B cell (primary cell): ENCODE measurements at regions not wholly inside any gene's neighbourhood (a gene's known extent, or its start where the extent isn't known, plus 50 kb on each side); places are given as distances from the start of the nearest gene placed in this dataset.

Experiments used
- ATAC-seq: fragments of 200-7000 bp; cut with Tn5 transposase; one replicate; pipeline ENCODE4 v1.10.0; 2021; ENCODE audit warnings: low read depth, mild to moderate bottlenecking, moderate number of reproducible peaks, moderate library complexity
- CTCF ChIA-PET: fragments of 350-600 bp; sonication (Branson Sonifier 250); formaldehyde crosslinking; loops from one replicate; lab custom pipeline; 2021; ENCODE audit warnings: antibody characterized with exemption, inconsistent platforms; lab: Charles Lee
- POLR2A ChIA-PET: fragments of 350-600 bp; sonication (Branson Sonifier 250); formaldehyde crosslinking; loops from one replicate; lab custom pipeline; 2021; ENCODE audit warnings: antibody characterized with exemption; lab: Charles Lee
- DNase-seq: peaks from one replicate; pipeline ENCODE4 v3.0.0; 2013
- H2AFZ ChIP-seq: 2 replicates; pipeline ENCODE4 v1.6.1; 2012; ENCODE audit warnings: mild to moderate bottlenecking, low read depth, low read length; ENCODE audit not compliant: insufficient read depth, poor library complexity, severe bottlenecking
- H3K27ac ChIP-seq, 2 donors: 1 replicate in 1 of 2; 2 replicates in 1 of 2; pipeline ENCODE4 v1.5.1; 2012 to 2013; ENCODE audit warnings: low read length in 2 of 2, mild to moderate bottlenecking in 2 of 2, moderate library complexity in 1 of 2
- H3K27me3 ChIP-seq, 4 experiments: fragments of 200-600 bp in 1 of 4; sonication (generic) in 1 of 4; replicated peaks in 1 of 4; 1 replicate in 2 of 4; 2 replicates in 2 of 4; pipeline versions ENCODE4 v1.6.1 to v1.7.0; 2013 to 2016; ENCODE audit warnings: low read length in 3 of 4, mild to moderate bottlenecking in 2 of 4, mixed read lengths in 1 of 4, moderate library complexity in 1 of 4; ENCODE audit not compliant: insufficient read depth in 4 of 4, control insufficient read depth in 3 of 4; ENCODE audit errors: control extremely low read depth in 1 of 4
- H3K36me3 ChIP-seq, 2 experiments: replicated peaks in 1 of 2; 1 replicate in 1 of 2; 2 replicates in 1 of 2; pipeline versions ENCODE4 v1.6.1 to v1.7.1; 2013; ENCODE audit warnings: low read length in 1 of 2; ENCODE audit not compliant: insufficient read depth in 2 of 2, control insufficient read depth in 1 of 2; ENCODE audit errors: control extremely low read depth in 1 of 2, extremely low read depth in 1 of 2
- H3K4me1 ChIP-seq, 2 donors: fragments of 200-600 bp in 1 of 2; sonication (generic) in 1 of 2; 1 replicate in 1 of 2; 2 replicates in 1 of 2; pipeline versions ENCODE4 v1.5.1 to v1.6.1; 2013 to 2017; ENCODE audit warnings: low read length in 2 of 2; ENCODE audit not compliant: control insufficient read depth in 2 of 2, insufficient read depth in 2 of 2
- H3K4me2 ChIP-seq: replicated peaks from 2 replicates; pipeline ENCODE3; 2012; ENCODE audit warnings: mild to moderate bottlenecking, low read depth, low read length; ENCODE audit not compliant: poor library complexity, severe bottlenecking
- H3K4me3 ChIP-seq, 5 experiments: fragments of 200-600 bp in 1 of 5; sonication (generic) in 1 of 5; 1 replicate in 3 of 5; 2 replicates in 2 of 5; pipeline versions ENCODE4 v1.5.1 to v1.7.0; 2011 to 2016; ENCODE audit warnings: low read length in 4 of 5, mild to moderate bottlenecking in 4 of 5, low read depth in 2 of 5, control low read depth in 1 of 5, moderate library complexity in 1 of 5; ENCODE audit not compliant: insufficient read depth in 1 of 5; ENCODE audit errors: control extremely low read depth in 1 of 5, extremely low read depth in 1 of 5
- H3K79me2 ChIP-seq: fragments of 200-600 bp; sonication (generic); one replicate; pipeline ENCODE4 v1.6.0; 2016; ENCODE audit warnings: low read length; ENCODE audit not compliant: control insufficient read depth, insufficient read depth
- H3K9ac ChIP-seq: fragments of 200-600 bp; sonication (generic); 2 replicates; pipeline ENCODE4 v1.6.1; 2017; ENCODE audit warnings: mild to moderate bottlenecking, low read length, moderate library complexity
- H3K9me3 ChIP-seq, 3 donors: one replicate each; pipeline versions ENCODE4 v1.6.1 to v1.7.1; 2013; ENCODE audit warnings: low read length in 2 of 3; ENCODE audit not compliant: control insufficient read depth in 2 of 3, insufficient read depth in 1 of 3; ENCODE audit errors: control extremely low read depth in 1 of 3
- H4K20me1 ChIP-seq: 2 replicates; pipeline ENCODE4 v1.6.0; 2012; ENCODE audit warnings: mild to moderate bottlenecking, low read length; ENCODE audit not compliant: insufficient read depth, control insufficient read depth, poor library complexity, severe bottlenecking
- H3K27ac Mint-ChIP-seq: one replicate; pipeline ENCODE4 v1.8.0; 2021; ENCODE audit warnings: mixed read lengths
- H3K27me3 Mint-ChIP-seq: one replicate; pipeline ENCODE4 v1.8.0; 2021; ENCODE audit warnings: mixed read lengths
- H3K4me1 Mint-ChIP-seq: one replicate; pipeline ENCODE4 v1.8.0; 2021; ENCODE audit warnings: mixed read lengths
- H3K4me3 Mint-ChIP-seq: one replicate; pipeline ENCODE4 v1.8.0; 2021; ENCODE audit warnings: mixed read lengths
- H3K9me3 Mint-ChIP-seq: one replicate; pipeline ENCODE4 v1.8.0; 2022; ENCODE audit warnings: mixed read lengths; ENCODE audit not compliant: insufficient read depth
- EZH2 ChIP-seq: IDR thresholded peaks from 2 replicates; pipeline ENCODE4 v1.6.1; 2012; ENCODE audit warnings: borderline replicate concordance, low read depth, mild to moderate bottlenecking, moderate library complexity, low read length; ENCODE audit not compliant: insufficient read depth, poor library complexity, severe bottlenecking
- WGBS: methylation state at CpG from one replicate; pipeline ENCODE4 v1.1.5; 2013; ENCODE audit warnings: missing lambda C conversion rate; ENCODE audit not compliant: insufficient coverage; 5-methylcytosine and 5-hydroxymethylcytosine counted together
- intact Hi-C: fragments of 100-400 bp; cut with micrococcal nuclease; formaldehyde crosslinking; loops from one replicate; pipeline ENCODE4 v1.10.0; 2022
- TF ChIP-seq, protein P1 (sequence below): fragments of 200-600 bp; IDR thresholded peaks from one replicate; pipeline ENCODE4 v1.8.0; 2022; ENCODE audit warnings: antibody characterized with exemption, mild to moderate bottlenecking

GRCh38 chr2:175823002-175823706, 178.9 kb downstream of the LNPK start:
- WGBS: 94% methylated on average over 12 of the region's 14 CpGs
- Mint-ChIP-seq H3K4me3 (no peak overlapping the region), H3K27me3 (peaks cover 3% of the 10 kb centered on the region), H3K9me3 (no peaks in the 10 kb centered on the region), H3K4me1 (no peaks in the 10 kb centered on the region), H3K27ac (no peak overlapping the region)
- Histone ChIP-seq H2AFZ (no peak overlapping the region), H3K79me2 (no peaks in the 10 kb centered on the region), H3K9ac (no peak overlapping the region), H4K20me1 (no peaks in the 10 kb centered on the region), H3K9me3 (peaks cover 0 to 3% (median 0%) of the 10 kb centered on the region in 3 donors), H3K4me2 (no peak overlapping the region), H3K27me3 (no peaks in the 10 kb centered on the region), H3K4me1 (no peaks in the 10 kb centered on the region), H3K27ac (no peak overlapping the region), H3K36me3 (no peaks in the 10 kb centered on the region), H3K4me3 (no peak overlapping the region)
- ATAC-seq (no peak), DNase-seq (no peak)
- POLR2A ChIA-PET: no interaction called here
- CTCF ChIA-PET: no interaction called here
- intact Hi-C loops: no loop called here
- no peak for TF ChIP-seq EZH2
- TF ChIP-seq, protein P1, sequence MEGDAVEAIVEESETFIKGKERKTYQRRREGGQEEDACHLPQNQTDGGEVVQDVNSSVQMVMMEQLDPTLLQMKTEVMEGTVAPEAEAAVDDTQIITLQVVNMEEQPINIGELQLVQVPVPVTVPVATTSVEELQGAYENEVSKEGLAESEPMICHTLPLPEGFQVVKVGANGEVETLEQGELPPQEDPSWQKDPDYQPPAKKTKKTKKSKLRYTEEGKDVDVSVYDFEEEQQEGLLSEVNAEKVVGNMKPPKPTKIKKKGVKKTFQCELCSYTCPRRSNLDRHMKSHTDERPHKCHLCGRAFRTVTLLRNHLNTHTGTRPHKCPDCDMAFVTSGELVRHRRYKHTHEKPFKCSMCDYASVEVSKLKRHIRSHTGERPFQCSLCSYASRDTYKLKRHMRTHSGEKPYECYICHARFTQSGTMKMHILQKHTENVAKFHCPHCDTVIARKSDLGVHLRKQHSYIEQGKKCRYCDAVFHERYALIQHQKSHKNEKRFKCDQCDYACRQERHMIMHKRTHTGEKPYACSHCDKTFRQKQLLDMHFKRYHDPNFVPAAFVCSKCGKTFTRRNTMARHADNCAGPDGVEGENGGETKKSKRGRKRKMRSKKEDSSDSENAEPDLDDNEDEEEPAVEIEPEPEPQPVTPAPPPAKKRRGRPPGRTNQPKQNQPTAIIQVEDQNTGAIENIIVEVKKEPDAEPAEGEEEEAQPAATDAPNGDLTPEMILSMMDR: no peak

- ATAC-seq (no peak), DNase-seq (no peak)
- no peaks in the 10 kb centered on the region for H3K9me3 Mint-ChIP-seq
- Histone ChIP-seq H3K79me2 (no peaks in the 10 kb centered on the region), H3K36me3 (no peaks in the 10 kb centered on the region), H3K27me3 (no peaks in the 10 kb centered on the region), H3K4me1 (no peaks in the 10 kb centered on the region), H3K9me3 (no peaks in the 10 kb centered on the region), H3K4me3 (no peak overlapping the region), H4K20me1 (no peaks in the 10 kb centered on the region), H3K9ac (no peak overlapping the region), H3K4me2 (no peak overlapping the region), H3K27ac (no peak overlapping the region), H2AFZ (no peak overlapping the region)
- no CpG with 5 or more reads among the region's 2 CpGs for WGBS
- no peaks in the 10 kb centered on the region for H3K27me3 Mint-ChIP-seq
- no peak overlapping the region for H3K4me3 Mint-ChIP-seq
- CTCF ChIA-PET: no interaction called here
- POLR2A ChIA-PET: no interaction called here
- H3K4me1 Mint-ChIP-seq: no peaks in the 10 kb centered on the region
- H3K27ac Mint-ChIP-seq: no peak overlapping the region
- intact Hi-C loops: no loop called here
- no peak for TF ChIP-seq EZH2
- TF ChIP-seq, protein P1: no peak
Observed at GRCh38 chr2:175817221-175817620, 184.8 kb downstream of the LNPK start.
